Calu3 (cell line): ENCODE measurements at regions not wholly inside any gene's neighbourhood (a gene's known extent, or its start where the extent isn't known, plus 50 kb on each side); places are given as distances from the start of the nearest gene placed in this dataset.

Source experiments
- BruUV-seq: library from RNA; stranded (reverse); fragments of 400-500 nt; replicated peaks from 2 replicates; lab custom pipeline; 2021; lab: Mats Ljungman, UMichigan
- CTCF ChIA-PET: fragments of 300-600 bp; sonication (Branson Sonifier 250); formaldehyde crosslinking; loops from one replicate; lab custom pipeline; 2022; ENCODE audit warnings: antibody characterized with exemption; lab: Charles Lee
- DNase-seq: peaks from one replicate; pipeline ENCODE4 v3.0.0; 2022
- H3K27ac Mint-ChIP-seq: one replicate; pipeline ENCODE4 v1.8.0; 2022; ENCODE audit warnings: mixed read lengths; ENCODE audit not compliant: unreplicated experiment
- H3K27me3 Mint-ChIP-seq: one replicate; pipeline ENCODE4 v1.8.0; 2022; ENCODE audit warnings: mixed read lengths; ENCODE audit not compliant: unreplicated experiment
- H3K36me3 Mint-ChIP-seq: one replicate; pipeline ENCODE4 v1.8.0; 2022; ENCODE audit warnings: mild to moderate bottlenecking, moderate library complexity, mixed read lengths; ENCODE audit not compliant: insufficient read depth, unreplicated experiment
- H3K4me1 Mint-ChIP-seq: one replicate; pipeline ENCODE4 v1.8.0; 2022; ENCODE audit warnings: mild to moderate bottlenecking, low read depth, mixed read lengths; ENCODE audit not compliant: unreplicated experiment
- H3K4me3 Mint-ChIP-seq: one replicate; pipeline ENCODE4 v1.8.0; 2022; ENCODE audit warnings: mild to moderate bottlenecking, low read depth, moderate library complexity, mixed read lengths; ENCODE audit not compliant: unreplicated experiment
- H3K9me3 Mint-ChIP-seq: one replicate; pipeline ENCODE4 v1.8.0; 2022; ENCODE audit warnings: low read depth, mixed read lengths; ENCODE audit not compliant: unreplicated experiment
- CTCF ChIP-seq: fragments of 200-600 bp; IDR thresholded peaks from one replicate; pipeline ENCODE4 v1.8.0; 2022; ENCODE audit warnings: antibody characterized with exemption; ENCODE audit not compliant: unreplicated experiment
- intact Hi-C: fragments of 100-400 bp; cut with micrococcal nuclease; formaldehyde crosslinking; loops from one replicate; pipeline ENCODE4 v1.10.0; 2022; ENCODE audit not compliant: unreplicated experiment

- no peak for TF ChIP-seq CTCF
- no peaks in the 10 kb centered on the region for H3K36me3 Mint-ChIP-seq
- intact Hi-C loops = loop anchor here (10.0 kb wide), 1 partner anchor 69 kb away; no protein-coding TSS in a partner anchor
- CTCF ChIA-PET = no interaction called here
- no peaks in the 10 kb centered on the region for H3K27me3 Mint-ChIP-seq
- DNase-seq = no peak
- H3K4me1 Mint-ChIP-seq = peaks cover 12% of the 10 kb centered on the region
- H3K9me3 Mint-ChIP-seq = no peaks in the 10 kb centered on the region
- no TSS peak for BruUV-seq
- no peak overlapping the region for H3K27ac Mint-ChIP-seq
- H3K4me3 Mint-ChIP-seq = no peak overlapping the region
Measured at GRCh38 chr6:140533526-140533925, 1159.1 kb upstream of the CITED2 start.

- DNase-seq = no peak
- H3K36me3 Mint-ChIP-seq = no peaks in the 10 kb centered on the region
- no peak overlapping the region for H3K27ac Mint-ChIP-seq
- H3K4me3 Mint-ChIP-seq = no peak overlapping the region
- TF ChIP-seq CTCF = no peak
- CTCF ChIA-PET = no interaction called here
- intact Hi-C loops = no loop called here
- BruUV-seq = no TSS peak
- no peaks in the 10 kb centered on the region for H3K27me3 Mint-ChIP-seq
- no peaks in the 10 kb centered on the region for H3K9me3 Mint-ChIP-seq
- H3K4me1 Mint-ChIP-seq = no peaks in the 10 kb centered on the region
Measured at GRCh38 chr6:140504776-140505175, 1130.3 kb upstream of the CITED2 start.

GRCh38 chr6:140500849-140501248 is 1126.4 kb upstream of the CITED2 start:
- Mint-ChIP-seq H3K27ac (no peak overlapping the region), H3K4me3 (no peak overlapping the region), H3K4me1 (no peaks in the 10 kb centered on the region), H3K36me3 (no peaks in the 10 kb centered on the region), H3K27me3 (no peaks in the 10 kb centered on the region), H3K9me3 (no peaks in the 10 kb centered on the region)
- CTCF ChIA-PET = no interaction called here
- BruUV-seq = no TSS peak
- no peak for DNase-seq
- TF ChIP-seq CTCF = no peak
- intact Hi-C loops = no loop called here

- BruUV-seq = no TSS peak
- Mint-ChIP-seq H3K4me3 (no peak overlapping the region), H3K9me3 (no peaks in the 10 kb centered on the region), H3K4me1 (no peaks in the 10 kb centered on the region), H3K27me3 (no peaks in the 10 kb centered on the region), H3K36me3 (no peaks in the 10 kb centered on the region), H3K27ac (no peak overlapping the region)
- intact Hi-C loops = no loop called here
- DNase-seq = no peak
- CTCF ChIA-PET = no interaction called here
- TF ChIP-seq CTCF = no peak
Measured at GRCh38 chr6:140499607-140500006, 1125.2 kb upstream of the CITED2 start.
